GM12878 (cell line): ENCODE measurements at regions not wholly inside any gene's neighbourhood (a gene's known extent, or its start where the extent isn't known, plus 50 kb on each side); places are given as distances from the start of the nearest gene placed in this dataset.

Source experiments
- CBFB ChIP-seq: IDR thresholded peaks from 2 replicates; pipeline ENCODE4 v1.6.1; 2016; ENCODE audit warnings: antibody characterized with exemption, low read depth
- IRF4 ChIP-seq: IDR thresholded peaks from 2 replicates; pipeline ENCODE4 v1.6.1; 2011; ENCODE audit warnings: low read depth, low read length
- JUNB ChIP-seq: IDR thresholded peaks from 2 replicates; pipeline ENCODE4 v1.6.1; 2016; ENCODE audit warnings: antibody characterized with exemption, mild to moderate bottlenecking
- RBBP5 ChIP-seq: fragments of 200-600 bp; sonication (generic); conservative IDR thresholded peaks from 2 replicates; pipeline ENCODE4 v1.6.1; 2016
- SUZ12 ChIP-seq: fragments of 200-600 bp; sonication (generic); IDR thresholded peaks from one replicate; pipeline ENCODE4 v1.6.1; 2018; ENCODE audit warnings: antibody characterized with exemption, mild to moderate bottlenecking; ENCODE audit not compliant: unreplicated experiment
- TCF3 ChIP-seq: IDR thresholded peaks from 2 replicates; pipeline ENCODE4 v1.6.1; 2012; ENCODE audit warnings: low read depth, mild to moderate bottlenecking, low read length, borderline replicate concordance; ENCODE audit not compliant: insufficient read depth
- ZZZ3 ChIP-seq: IDR thresholded peaks from 2 replicates; pipeline ENCODE4 v1.6.1; 2011; ENCODE audit warnings: low read depth; ENCODE audit not compliant: control insufficient read depth, insufficient read length
- TF ChIP-seq, protein P1 (sequence below): IDR thresholded peaks from 2 replicates; pipeline ENCODE4 v1.6.1; 2011; ENCODE audit warnings: borderline replicate concordance, low read depth, mild to moderate bottlenecking, moderate library complexity, low read length; ENCODE audit not compliant: insufficient read depth, poor library complexity, severe bottlenecking
- TF ChIP-seq, protein P2 (sequence below): IDR thresholded peaks from 2 replicates; pipeline ENCODE4 v1.6.1; 2012; ENCODE audit warnings: mild to moderate bottlenecking, low read depth, low read length
- TF ChIP-seq, protein P3 (sequence below): fragments of 450-650 bp; IDR thresholded peaks from 2 replicates; pipeline ENCODE4 v1.6.1; 2017; ENCODE audit warnings: low read depth, mild to moderate bottlenecking, moderate library complexity
- TF ChIP-seq, protein P4 (sequence below): IDR thresholded peaks from 2 replicates; pipeline ENCODE4 v1.6.1; 2011; ENCODE audit warnings: borderline replicate concordance, low read depth, mild to moderate bottlenecking, moderate library complexity, mixed read lengths, low read length; ENCODE audit not compliant: insufficient read depth; ENCODE audit errors: extremely low read length

DNA sequence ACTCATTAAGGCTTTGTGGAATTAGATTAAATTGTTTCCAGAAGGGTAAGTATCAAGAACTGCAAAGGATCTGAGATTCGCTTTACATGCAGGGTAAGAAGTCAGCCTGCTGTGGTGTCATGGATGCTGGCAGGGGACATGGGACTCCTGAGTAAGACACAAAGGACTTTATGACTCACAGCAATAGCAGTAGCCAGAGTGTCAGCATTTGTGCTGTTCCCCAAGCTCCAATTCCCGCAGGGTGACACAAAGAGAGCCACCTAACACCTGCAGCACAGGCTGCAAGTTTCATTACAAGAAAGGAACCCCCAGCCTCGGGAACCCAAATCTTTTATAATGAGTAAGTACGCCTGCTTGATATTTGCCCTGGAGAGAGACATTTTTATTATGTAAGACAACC lies 298.1 kb upstream of the POU3F1 start (continued):
- TF ChIP-seq, protein P1, sequence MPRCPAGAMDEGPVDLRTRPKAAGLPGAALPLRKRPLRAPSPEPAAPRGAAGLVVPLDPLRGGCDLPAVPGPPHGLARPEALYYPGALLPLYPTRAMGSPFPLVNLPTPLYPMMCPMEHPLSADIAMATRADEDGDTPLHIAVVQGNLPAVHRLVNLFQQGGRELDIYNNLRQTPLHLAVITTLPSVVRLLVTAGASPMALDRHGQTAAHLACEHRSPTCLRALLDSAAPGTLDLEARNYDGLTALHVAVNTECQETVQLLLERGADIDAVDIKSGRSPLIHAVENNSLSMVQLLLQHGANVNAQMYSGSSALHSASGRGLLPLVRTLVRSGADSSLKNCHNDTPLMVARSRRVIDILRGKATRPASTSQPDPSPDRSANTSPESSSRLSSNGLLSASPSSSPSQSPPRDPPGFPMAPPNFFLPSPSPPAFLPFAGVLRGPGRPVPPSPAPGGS, result no peak
- TF ChIP-seq TCF3 (0 out of 2 replicates have a peak, but pooled peaks have one; percentile 26), RBBP5 (no peak), CBFB (no peak), IRF4 (peak; percentile 69; the same call in 1 of the 2 replicates), JUNB (peak; percentile 41; the same call in 1 of the 2 replicates), SUZ12 (no peak), ZZZ3 (no peak)
- TF ChIP-seq, protein P2, sequence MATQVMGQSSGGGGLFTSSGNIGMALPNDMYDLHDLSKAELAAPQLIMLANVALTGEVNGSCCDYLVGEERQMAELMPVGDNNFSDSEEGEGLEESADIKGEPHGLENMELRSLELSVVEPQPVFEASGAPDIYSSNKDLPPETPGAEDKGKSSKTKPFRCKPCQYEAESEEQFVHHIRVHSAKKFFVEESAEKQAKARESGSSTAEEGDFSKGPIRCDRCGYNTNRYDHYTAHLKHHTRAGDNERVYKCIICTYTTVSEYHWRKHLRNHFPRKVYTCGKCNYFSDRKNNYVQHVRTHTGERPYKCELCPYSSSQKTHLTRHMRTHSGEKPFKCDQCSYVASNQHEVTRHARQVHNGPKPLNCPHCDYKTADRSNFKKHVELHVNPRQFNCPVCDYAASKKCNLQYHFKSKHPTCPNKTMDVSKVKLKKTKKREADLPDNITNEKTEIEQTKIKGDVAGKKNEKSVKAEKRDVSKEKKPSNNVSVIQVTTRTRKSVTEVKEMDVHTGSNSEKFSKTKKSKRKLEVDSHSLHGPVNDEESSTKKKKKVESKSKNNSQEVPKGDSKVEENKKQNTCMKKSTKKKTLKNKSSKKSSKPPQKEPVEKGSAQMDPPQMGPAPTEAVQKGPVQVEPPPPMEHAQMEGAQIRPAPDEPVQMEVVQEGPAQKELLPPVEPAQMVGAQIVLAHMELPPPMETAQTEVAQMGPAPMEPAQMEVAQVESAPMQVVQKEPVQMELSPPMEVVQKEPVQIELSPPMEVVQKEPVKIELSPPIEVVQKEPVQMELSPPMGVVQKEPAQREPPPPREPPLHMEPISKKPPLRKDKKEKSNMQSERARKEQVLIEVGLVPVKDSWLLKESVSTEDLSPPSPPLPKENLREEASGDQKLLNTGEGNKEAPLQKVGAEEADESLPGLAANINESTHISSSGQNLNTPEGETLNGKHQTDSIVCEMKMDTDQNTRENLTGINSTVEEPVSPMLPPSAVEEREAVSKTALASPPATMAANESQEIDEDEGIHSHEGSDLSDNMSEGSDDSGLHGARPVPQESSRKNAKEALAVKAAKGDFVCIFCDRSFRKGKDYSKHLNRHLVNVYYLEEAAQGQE, result no peak
- TF ChIP-seq, protein P3, sequence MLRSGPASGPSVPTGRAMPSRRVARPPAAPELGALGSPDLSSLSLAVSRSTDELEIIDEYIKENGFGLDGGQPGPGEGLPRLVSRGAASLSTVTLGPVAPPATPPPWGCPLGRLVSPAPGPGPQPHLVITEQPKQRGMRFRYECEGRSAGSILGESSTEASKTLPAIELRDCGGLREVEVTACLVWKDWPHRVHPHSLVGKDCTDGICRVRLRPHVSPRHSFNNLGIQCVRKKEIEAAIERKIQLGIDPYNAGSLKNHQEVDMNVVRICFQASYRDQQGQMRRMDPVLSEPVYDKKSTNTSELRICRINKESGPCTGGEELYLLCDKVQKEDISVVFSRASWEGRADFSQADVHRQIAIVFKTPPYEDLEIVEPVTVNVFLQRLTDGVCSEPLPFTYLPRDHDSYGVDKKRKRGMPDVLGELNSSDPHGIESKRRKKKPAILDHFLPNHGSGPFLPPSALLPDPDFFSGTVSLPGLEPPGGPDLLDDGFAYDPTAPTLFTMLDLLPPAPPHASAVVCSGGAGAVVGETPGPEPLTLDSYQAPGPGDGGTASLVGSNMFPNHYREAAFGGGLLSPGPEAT, result no peak
- TF ChIP-seq, protein P4, sequence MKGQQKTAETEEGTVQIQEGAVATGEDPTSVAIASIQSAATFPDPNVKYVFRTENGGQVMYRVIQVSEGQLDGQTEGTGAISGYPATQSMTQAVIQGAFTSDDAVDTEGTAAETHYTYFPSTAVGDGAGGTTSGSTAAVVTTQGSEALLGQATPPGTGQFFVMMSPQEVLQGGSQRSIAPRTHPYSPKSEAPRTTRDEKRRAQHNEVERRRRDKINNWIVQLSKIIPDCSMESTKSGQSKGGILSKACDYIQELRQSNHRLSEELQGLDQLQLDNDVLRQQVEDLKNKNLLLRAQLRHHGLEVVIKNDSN, result no peak
